H1 (cell line): ENCODE measurements at regions not wholly inside any gene's neighbourhood (a gene's known extent, or its start where the extent isn't known, plus 50 kb on each side); places are given as distances from the start of the nearest gene placed in this dataset.
"Not testable (repeated sequence)": the region's sequence is repeated elsewhere in the genome, so short reads cannot be mapped to it uniquely, and the experiment has no call there.

Experiments
- CTCF ChIA-PET: fragments of 300-600 bp; sonication (Branson Sonifier 250); formaldehyde crosslinking; loops from one replicate; lab custom pipeline; 2021; ENCODE audit not compliant: partially characterized antibody; lab: Charles Lee
- POLR2A ChIA-PET: fragments of 300-600 bp; sonication (Branson Sonifier 250); formaldehyde crosslinking; loops from one replicate; lab custom pipeline; 2021; ENCODE audit warnings: inconsistent platforms; ENCODE audit not compliant: partially characterized antibody; lab: Charles Lee
- DNase-seq, 2 experiments: peaks; one replicate each; pipeline versions ENCODE4 v3.0.0 to v3.0.0-alpha.2; 2010 to 2022; ENCODE audit warnings: low spot score in 2 of 2, low read depth in 1 of 2, mixed read lengths in 1 of 2
- FAIRE-seq: peaks from 2 replicates; lab custom pipeline; 2011; peaks lifted over from hg19 to GRCh38; lab: Jason Lieb, UNC
- H2AFZ ChIP-seq: 2 replicates; pipeline ENCODE4 v1.8.1; 2012; ENCODE audit warnings: low read length, inconsistent platforms
- H2AK5ac ChIP-seq: 2 replicates; pipeline ENCODE4 v1.6.1; 2013; ENCODE audit warnings: low read depth, low read length
- H2BK120ac ChIP-seq: replicated peaks from 2 replicates; pipeline ENCODE3; 2013; ENCODE audit warnings: low read depth, low read length, inconsistent platforms
- H2BK12ac ChIP-seq: 2 replicates; pipeline ENCODE4 v1.6.1; 2013; ENCODE audit warnings: low read depth, low read length
- H2BK15ac ChIP-seq: 2 replicates; pipeline ENCODE4 v1.6.1; 2013; ENCODE audit warnings: low read length
- H2BK20ac ChIP-seq: 2 replicates; pipeline ENCODE4 v1.6.1; 2013; ENCODE audit warnings: low read length
- H2BK5ac ChIP-seq: 2 replicates; pipeline ENCODE4 v1.6.1; 2013; ENCODE audit warnings: low read depth, low read length
- H3K14ac ChIP-seq: 2 replicates; pipeline ENCODE4 v1.6.1; 2013; ENCODE audit warnings: inconsistent platforms; ENCODE audit not compliant: insufficient read length
- H3K18ac ChIP-seq: 2 replicates; pipeline ENCODE4 v1.6.1; 2013; ENCODE audit warnings: low read length; ENCODE audit errors: extremely low read depth
- H3K23ac ChIP-seq: 2 replicates; pipeline ENCODE4 v1.6.1; 2013; ENCODE audit warnings: inconsistent platforms; ENCODE audit not compliant: insufficient read length
- H3K23me2 ChIP-seq: 2 replicates; pipeline ENCODE4 v1.6.1; 2013; ENCODE audit warnings: low read depth, low read length
- H3K27ac ChIP-seq: 2 replicates; pipeline ENCODE4 v1.6.1; 2011; ENCODE audit warnings: low read depth, low read length, inconsistent platforms
- H3K27me3 ChIP-seq, 4 experiments: replicated peaks in 1 of 4; 1 replicate in 1 of 4; 2 replicates in 3 of 4; pipeline versions ENCODE4 v1.6.1 to v1.8.1; 2011 to 2013; ENCODE audit warnings: low read length in 3 of 4, mild to moderate bottlenecking in 3 of 4, inconsistent platforms in 2 of 4, mixed read lengths in 2 of 4, moderate library complexity in 1 of 4; ENCODE audit not compliant: control insufficient read depth in 3 of 4, insufficient read depth in 3 of 4; ENCODE audit errors: extremely low read depth in 1 of 4
- H3K36me3 ChIP-seq, 4 experiments: 2 replicates each; pipeline versions ENCODE4 v1.6.1 to v1.8.1; 2011 to 2013; ENCODE audit warnings: mild to moderate bottlenecking in 4 of 4, low read length in 3 of 4, moderate library complexity in 2 of 4, control low read depth in 1 of 4, inconsistent platforms in 1 of 4; ENCODE audit not compliant: insufficient read depth in 4 of 4, control insufficient read depth in 2 of 4
- H3K4ac ChIP-seq: replicated peaks from 2 replicates; pipeline ENCODE3; 2013; ENCODE audit warnings: low read length, low read depth, mixed read lengths, inconsistent platforms; ENCODE audit not compliant: insufficient read length
- H3K4me1 ChIP-seq, 4 experiments: replicated peaks in 1 of 4; 1 replicate in 1 of 4; 2 replicates in 3 of 4; pipeline versions ENCODE4 v1.6.1 to v1.8.1; 2011 to 2013; ENCODE audit warnings: low read length in 3 of 4, inconsistent platforms in 2 of 4, mixed read lengths in 1 of 4; ENCODE audit not compliant: insufficient read depth in 4 of 4, control insufficient read depth in 3 of 4
- H3K4me2 ChIP-seq, 2 experiments: 2 replicates each; pipeline versions ENCODE4 v1.6.1 to v1.8.1; 2011 to 2013; ENCODE audit warnings: low read depth in 2 of 2, low read length in 2 of 2, control low read depth in 1 of 2, inconsistent platforms in 1 of 2, mild to moderate bottlenecking in 1 of 2; ENCODE audit not compliant: insufficient read depth in 1 of 2
- H3K4me3 ChIP-seq, 4 experiments: fragments of 200-600, 300-600 bp in 1 of 4; sonication (generic), shearing (Covaris generic), sonication (Bioruptor Twin) in 1 of 4; 2 replicates each; pipeline versions ENCODE4 v1.5.1 to v1.8.1; 2011 to 2016; ENCODE audit warnings: low read length in 4 of 4, low read depth in 3 of 4, control low read depth in 2 of 4, inconsistent platforms in 2 of 4, mild to moderate bottlenecking in 2 of 4, mixed read lengths in 1 of 4, moderate library complexity in 1 of 4; ENCODE audit not compliant: insufficient read depth in 2 of 4; ENCODE audit errors: extremely low read depth in 1 of 4
- H3K56ac ChIP-seq: replicated peaks from 2 replicates; pipeline ENCODE3; 2013; ENCODE audit warnings: low read depth, mild to moderate bottlenecking, mixed read lengths, low read length, inconsistent platforms; ENCODE audit not compliant: insufficient read length
- H3K79me1 ChIP-seq: 2 replicates; pipeline ENCODE4 v1.6.1; 2013; ENCODE audit warnings: low read depth, low read length, control low read depth
- H3K79me2 ChIP-seq, 2 experiments: 2 replicates each; pipeline versions ENCODE4 v1.6.1 to v1.8.1; 2012 to 2013; ENCODE audit warnings: low read length in 2 of 2, mild to moderate bottlenecking in 2 of 2, inconsistent platforms in 1 of 2; ENCODE audit not compliant: insufficient read depth in 2 of 2, control insufficient read depth in 1 of 2
- H3K9ac ChIP-seq, 4 experiments: replicated peaks in 1 of 4; 1 replicate in 1 of 4; 2 replicates in 3 of 4; pipeline versions ENCODE4 v1.6.1 to v1.8.1; 2011 to 2013; ENCODE audit warnings: low read depth in 3 of 4, low read length in 3 of 4, control low read depth in 2 of 4, mild to moderate bottlenecking in 2 of 4, moderate library complexity in 2 of 4, inconsistent platforms in 1 of 4; ENCODE audit errors: extremely low read depth in 1 of 4
- H3K9me3 ChIP-seq, 2 experiments: 2 replicates each; pipeline versions ENCODE4 v1.6.1 to v1.8.1; 2012 to 2013; ENCODE audit warnings: mild to moderate bottlenecking in 2 of 2, moderate library complexity in 2 of 2, control low read depth in 1 of 2, inconsistent platforms in 1 of 2, low read depth in 1 of 2, low read length in 1 of 2, mixed read lengths in 1 of 2; ENCODE audit not compliant: insufficient read depth in 2 of 2
- H4K20me1 ChIP-seq, 2 experiments: replicated peaks in 1 of 2; 2 replicates each; pipeline versions ENCODE3 to v1.8.1; 2011 to 2013; ENCODE audit warnings: inconsistent platforms in 2 of 2, low read length in 2 of 2, mild to moderate bottlenecking in 1 of 2; ENCODE audit not compliant: insufficient read depth in 2 of 2, control insufficient read depth in 1 of 2
- H4K5ac ChIP-seq: 2 replicates; pipeline ENCODE4 v1.6.1; 2013; ENCODE audit warnings: low read length, low read depth, mixed read lengths, inconsistent platforms; ENCODE audit not compliant: insufficient read length
- H4K8ac ChIP-seq: 2 replicates; pipeline ENCODE4 v1.8.0; 2013; ENCODE audit warnings: mild to moderate bottlenecking, moderate library complexity, low read length, inconsistent platforms; ENCODE audit not compliant: insufficient read depth; ENCODE audit errors: extremely low read depth
- H4K91ac ChIP-seq: replicated peaks from 2 replicates; pipeline ENCODE3; 2013; ENCODE audit warnings: low read length, mixed read lengths, inconsistent platforms; ENCODE audit not compliant: insufficient read length
- WGBS, 2 experiments: shearing (Covaris generic) in 1 of 2; methylation state at CpG; one replicate each; pipeline versions ENCODE4 v1.1.6 to v1.1.7; 2013 to 2015; ENCODE audit warnings: low lambda C conversion rate in 2 of 2, mixed read lengths in 2 of 2, inconsistent platforms in 1 of 2, low coverage in 1 of 2, missing lambda C conversion rate in 1 of 2; ENCODE audit not compliant: insufficient replicate concordance in 2 of 2, insufficient coverage in 1 of 2, insufficient read length in 1 of 2; ENCODE audit errors: extremely low coverage in 1 of 2, missing lambda C conversion rate in 1 of 2; 5-methylcytosine and 5-hydroxymethylcytosine counted together

DNA sequence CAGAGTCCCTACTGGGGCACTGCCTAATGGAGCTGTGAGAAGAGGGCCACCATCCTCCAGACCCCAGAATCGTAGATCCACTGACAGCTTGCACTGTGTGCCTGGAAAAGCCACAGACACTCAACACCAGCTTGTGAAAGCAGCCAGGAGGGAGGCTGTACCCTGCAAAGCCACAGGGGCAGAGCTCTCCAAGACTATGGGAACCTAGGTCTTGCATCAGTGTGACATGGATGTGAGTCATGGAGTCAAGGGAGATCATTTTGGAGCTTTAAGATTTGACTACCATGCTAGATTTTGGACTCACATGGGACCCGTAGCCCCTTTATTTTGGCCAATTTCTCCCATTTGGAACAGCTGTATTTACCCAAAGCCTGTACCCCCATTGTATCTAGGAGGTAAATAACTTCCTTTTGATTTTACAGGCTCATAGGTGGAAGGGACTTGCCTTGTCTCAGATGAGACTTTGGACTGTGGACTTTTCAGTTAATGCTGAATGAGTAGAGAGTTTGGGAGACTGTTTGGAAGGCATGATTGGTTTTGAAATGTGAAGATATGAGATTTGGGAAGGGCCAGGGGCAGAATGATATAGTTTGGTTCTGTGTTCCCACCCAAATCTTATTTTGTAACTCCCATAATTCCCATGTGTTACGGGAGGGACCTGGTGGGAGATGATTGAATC lies 734.6 kb downstream of the USP25 start:
- H3K79me1 ChIP-seq, H2BK5ac ChIP-seq, H4K8ac ChIP-seq, H2BK12ac ChIP-seq, H3K27me3 ChIP-seq, H3K23ac ChIP-seq, H3K14ac ChIP-seq, H4K91ac ChIP-seq, H3K18ac ChIP-seq, DNase-seq, H3K4me3 ChIP-seq, H3K9ac ChIP-seq, H2BK120ac ChIP-seq, H3K4me2 ChIP-seq, POLR2A ChIA-PET, H4K20me1 ChIP-seq, H3K4ac ChIP-seq, H3K79me2 ChIP-seq, H2BK15ac ChIP-seq, H3K36me3 ChIP-seq, H2BK20ac ChIP-seq, H3K4me1 ChIP-seq, H3K56ac ChIP-seq, H3K23me2 ChIP-seq, H3K27ac ChIP-seq, H2AFZ ChIP-seq, H4K5ac ChIP-seq, H2AK5ac ChIP-seq, FAIRE-seq: not testable (repeated sequence)
- 96% methylated on average over 3 of the region's 3 CpGs; no CpG with 5 or more reads in 1 of the 2 experiments for WGBS, 2 experiments
- CTCF ChIA-PET = interaction anchor here (0.6 kb wide), 1 partner anchor 387 kb away, joined by 3 read pairs; no protein-coding TSS in a partner anchor
- H3K9me3 ChIP-seq = peaks cover 10 to 11% of the 10 kb centered on the region in 2 experiments
